Activated naive CD4-positive, alpha-beta T cell treated with Interleukin-2 at 50 U/mL for 16 hours (primary cell): ENCODE measurements at regions not wholly inside any gene's neighbourhood (a gene's known extent, or its start where the extent isn't known, plus 50 kb on each side); places are given as distances from the start of the nearest gene placed in this dataset.

Experiments
- DNase-seq: peaks from one replicate; pipeline ENCODE4 v3.0.0-alpha.2; 2020

GRCh38 chr2:144835634-144836350 is 315.9 kb upstream of the ZEB2 start:
- no peak for DNase-seq

- no peak for DNase-seq
Observed at GRCh38 chr2:144834998-144835633, 315.2 kb upstream of the ZEB2 start.

GRCh38 chr2:144834363-144834762 is 314.4 kb upstream of the ZEB2 start:
- no peak for DNase-seq

GRCh38 chr2:144833075-144833637 is 313.2 kb upstream of the ZEB2 start:
- no peak for DNase-seq

- DNase-seq, result no peak
Observed at GRCh38 chr2:144832048-144832447, 312.1 kb upstream of the ZEB2 start.

- DNase-seq, result no peak
Observed at GRCh38 chr2:144830543-144830942, 310.6 kb upstream of the ZEB2 start.

GRCh38 chr2:144827404-144827803 is 307.5 kb upstream of the ZEB2 start:
- no peak for DNase-seq

GRCh38 chr2:144826105-144826504 is 306.2 kb upstream of the ZEB2 start:
- DNase-seq, result no peak

GRCh38 chr2:144825331-144826020 is 305.6 kb upstream of the ZEB2 start:
- no peak for DNase-seq

GRCh38 chr2:144824306-144825080 is 304.6 kb upstream of the ZEB2 start:
- DNase-seq, result no peak

- no peak for DNase-seq
Observed at GRCh38 chr2:144822966-144823365, 303.0 kb upstream of the ZEB2 start.

GRCh38 chr2:144812288-144812687 is 292.4 kb upstream of the ZEB2 start:
- no peak for DNase-seq

GRCh38 chr2:144801766-144802165 is 281.8 kb upstream of the ZEB2 start:
- DNase-seq, result no peak

- DNase-seq, result no peak
Observed at GRCh38 chr2:144801325-144801724, 281.4 kb upstream of the ZEB2 start.

- no peak for DNase-seq
Observed at GRCh38 chr2:144798989-144799388, 279.1 kb upstream of the ZEB2 start.

- no peak for DNase-seq
Observed at GRCh38 chr2:144798034-144798433, 278.1 kb upstream of the ZEB2 start.

- no peak for DNase-seq
Observed at GRCh38 chr2:144796936-144797335, 277.0 kb upstream of the ZEB2 start.

GRCh38 chr2:144796164-144796563 is 276.2 kb upstream of the ZEB2 start:
- no peak for DNase-seq

GRCh38 chr2:144785253-144785652 is 265.3 kb upstream of the ZEB2 start:
- DNase-seq, result no peak

GRCh38 chr2:144780983-144781382 is 261.1 kb upstream of the ZEB2 start:
- DNase-seq, result no peak

- no peak for DNase-seq
Observed at GRCh38 chr2:144776766-144777165, 256.8 kb upstream of the ZEB2 start.

- no peak for DNase-seq
Observed at GRCh38 chr2:144774809-144775208, 254.9 kb upstream of the ZEB2 start.

GRCh38 chr2:144771348-144771747 is 251.4 kb upstream of the ZEB2 start:
- DNase-seq, result no peak
